Hematopoietic multipotent progenitor cell treated with erythropoietin and hydrocortisone succinate and interleukin-3 and kit ligand, for 8 days (in vitro differentiated cells): ENCODE measurements at regions not wholly inside any gene's neighbourhood (a gene's known extent, or its start where the extent isn't known, plus 50 kb on each side); places are given as distances from the start of the nearest gene placed in this dataset.
A peak's percentile ranks its signal among the peaks of the same experiment; 100 is the strongest.

ENCODE experiments used
- DNase-seq: peaks from one replicate; pipeline ENCODE4 v3.0.0-alpha.2; 2015

GRCh38 chr10:118246332-118247295 is 95.5 kb downstream of the FAM204A start:
- DNase-seq, result no peak

DNA sequence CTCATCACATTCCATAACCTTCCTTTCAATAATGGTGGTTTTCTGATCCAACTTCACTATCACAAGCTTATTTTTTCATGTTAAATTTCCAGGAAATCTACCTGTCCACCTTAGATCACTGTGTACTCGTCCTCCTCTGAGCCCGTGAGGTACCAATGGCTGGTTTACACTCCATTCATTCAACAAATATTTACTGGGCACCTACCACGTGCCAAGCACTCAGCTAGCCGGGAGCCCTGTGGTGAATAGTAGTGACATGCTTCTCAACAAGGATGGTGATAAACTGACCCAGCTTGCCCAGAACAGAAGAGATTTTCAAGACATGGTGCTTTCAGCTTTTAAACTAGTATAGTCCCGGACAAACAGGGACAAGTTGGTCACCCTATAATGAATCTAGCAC is 98.2 kb downstream of the FAM204A start:
- DNase-seq, result no peak

DNA sequence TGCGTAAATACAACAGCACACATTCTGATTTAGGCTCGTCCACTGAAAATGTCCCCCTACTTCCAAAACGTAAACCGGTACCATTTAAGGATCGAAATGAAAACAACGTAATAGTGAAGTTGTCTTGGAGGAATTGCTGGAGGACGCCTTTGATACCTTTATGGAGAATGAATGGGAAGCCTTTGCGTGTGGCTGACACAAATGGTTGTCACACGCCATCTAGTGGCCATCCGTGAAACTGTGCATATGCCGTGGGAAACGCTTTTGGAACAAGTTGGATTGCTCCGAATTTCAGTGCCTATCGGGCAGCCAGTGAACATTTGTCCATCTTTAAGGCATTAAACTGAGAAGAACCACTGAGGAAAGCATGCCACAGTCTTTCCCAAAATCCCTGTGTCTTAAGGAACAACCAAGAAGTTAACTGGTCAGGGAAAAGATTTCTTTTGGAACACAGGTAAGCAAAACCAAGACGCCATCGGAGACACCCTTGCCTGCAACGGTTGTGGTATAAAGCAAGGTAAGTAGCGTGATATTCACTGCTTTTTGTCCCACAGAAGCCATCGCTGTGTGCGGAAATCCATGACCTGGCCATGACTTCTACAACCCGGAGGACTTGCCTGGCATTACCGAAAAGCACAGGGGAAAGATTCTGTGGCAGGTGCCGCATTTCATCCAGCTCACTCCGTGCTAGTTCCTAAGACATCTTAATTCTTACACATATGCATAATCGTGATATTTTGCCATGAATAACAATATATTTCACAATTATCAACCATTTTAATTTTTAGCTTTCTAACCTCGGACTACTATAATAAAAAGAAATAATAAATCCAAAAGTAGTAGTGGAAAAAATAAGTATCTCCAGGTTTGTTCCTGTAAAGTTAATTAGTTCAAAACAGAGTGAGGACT is 100.6 kb downstream of the FAM204A start:
- peak; percentile 68 for DNase-seq

GRCh38 chr10:118239236-118239630 is 102.9 kb downstream of the FAM204A start:
- no peak for DNase-seq

DNA sequence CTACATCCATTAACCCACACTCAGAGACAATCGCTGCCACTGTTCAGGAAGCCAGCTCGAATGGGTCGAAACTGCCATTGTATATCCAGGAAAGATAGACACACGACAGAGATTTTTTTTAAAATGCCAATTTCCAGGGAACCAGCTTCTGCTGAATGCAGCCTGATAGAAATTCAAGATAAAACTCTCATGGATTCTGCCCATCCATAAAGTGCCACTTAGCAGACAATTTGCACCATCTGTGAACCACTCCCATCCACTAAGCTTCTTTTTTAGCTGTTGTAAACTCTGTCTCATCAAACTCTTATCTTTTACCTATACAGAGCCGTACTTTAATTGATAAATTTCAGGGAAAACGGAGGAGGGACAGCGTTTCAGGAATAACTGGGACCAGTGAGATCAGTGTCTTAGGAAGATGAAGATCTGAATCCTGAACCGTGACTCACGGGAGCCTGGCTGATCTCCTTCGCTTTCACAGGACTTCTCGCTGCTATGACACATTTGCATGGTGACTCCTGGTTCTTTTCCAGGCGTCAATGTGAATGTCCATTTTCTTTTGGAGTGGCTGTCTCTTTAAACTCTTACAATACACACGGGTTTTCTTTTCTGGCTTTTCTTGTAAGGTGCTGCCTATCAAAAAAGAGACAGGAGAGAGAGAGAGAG is 103.4 kb downstream of the FAM204A start:
- no peak for DNase-seq

- no peak for DNase-seq
These were observed 104.2 kb downstream of the FAM204A start for GRCh38 chr10:118237930-118238329.

GRCh38 chr10:118234683-118235082 is 107.4 kb downstream of the FAM204A start:
- no peak for DNase-seq

- DNase-seq, result no peak
These were observed 121.7 kb downstream of the FAM204A start for GRCh38 chr10:118220346-118220850.

DNA sequence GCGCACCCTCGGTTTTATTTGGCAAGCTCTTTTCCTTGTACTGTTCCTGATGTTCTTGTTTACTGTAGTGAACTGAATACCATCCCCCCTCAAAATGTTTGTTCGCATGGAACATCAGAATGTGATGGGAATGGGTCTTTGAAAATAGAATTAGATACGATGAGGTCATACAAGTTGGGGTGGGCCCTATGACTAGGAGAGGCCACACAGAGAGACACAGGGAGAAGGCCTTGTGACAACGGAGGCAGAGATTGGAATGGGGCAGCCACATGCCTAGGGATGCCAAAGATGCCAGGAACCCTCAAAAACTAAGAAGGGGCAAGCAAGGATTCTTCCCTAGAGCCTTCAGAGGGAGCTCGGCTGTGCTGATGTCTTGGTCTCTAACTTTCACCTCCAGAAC is 123.6 kb downstream of the FAM204A start:
- DNase-seq, result no peak

DNA sequence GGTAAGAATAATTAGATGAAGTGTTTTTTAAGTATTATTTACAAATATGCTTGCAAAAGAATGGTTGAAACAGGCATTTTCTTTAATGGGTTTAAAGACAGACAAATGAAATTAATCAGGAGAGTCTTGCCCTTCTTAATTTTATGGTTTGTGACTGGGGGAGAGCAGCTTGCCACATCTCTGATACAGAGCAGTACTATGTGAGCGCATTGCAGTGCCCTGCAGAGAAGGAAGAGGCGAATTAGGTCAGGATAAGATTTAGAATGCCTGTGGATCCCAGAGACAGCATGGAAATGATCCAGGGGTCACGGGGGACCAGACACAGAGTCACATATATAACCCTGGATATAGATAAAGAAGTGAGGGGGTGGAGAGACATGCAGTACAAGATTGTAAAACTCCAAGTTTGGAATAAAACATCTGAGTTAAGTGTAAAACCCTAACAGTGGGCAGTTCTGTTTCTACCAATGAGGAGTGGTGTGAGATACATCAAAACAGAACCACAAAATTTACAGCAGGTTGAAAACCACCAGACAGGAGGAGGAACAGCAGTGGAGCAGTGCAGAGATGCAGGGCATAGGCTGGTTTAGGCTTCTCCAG is 125.5 kb downstream of the FAM204A start:
- DNase-seq, result no peak

- DNase-seq, result no peak
These were observed 126.1 kb downstream of the FAM204A start for GRCh38 chr10:118216020-118216419.

DNA sequence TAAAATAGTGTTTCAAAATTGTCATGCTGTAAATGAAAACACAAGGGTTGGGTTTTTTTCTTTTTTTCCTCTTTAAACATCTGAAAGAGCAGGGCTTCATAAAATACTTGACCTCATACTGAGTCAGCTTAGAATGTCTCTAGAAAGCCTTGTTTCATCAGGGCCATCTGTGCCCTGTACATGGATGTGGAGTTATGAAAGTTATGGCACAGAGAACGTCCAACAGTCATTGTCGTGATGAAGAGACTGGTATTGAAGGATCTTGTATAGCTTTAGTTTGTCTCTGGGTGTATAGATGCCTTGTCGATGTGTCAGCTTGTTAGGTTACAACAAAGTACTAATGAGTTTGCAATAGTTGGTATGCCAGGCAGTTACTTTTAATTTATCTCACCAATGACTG is 127.3 kb downstream of the FAM204A start:
- DNase-seq, result no peak

GRCh38 chr10:118213436-118213835 is 128.7 kb downstream of the FAM204A start:
- no peak for DNase-seq

- no peak for DNase-seq
These were observed 131.8 kb downstream of the FAM204A start for GRCh38 chr10:118210276-118210675.

GRCh38 chr10:118209215-118209614 is 132.9 kb downstream of the FAM204A start:
- DNase-seq, result no peak

DNA sequence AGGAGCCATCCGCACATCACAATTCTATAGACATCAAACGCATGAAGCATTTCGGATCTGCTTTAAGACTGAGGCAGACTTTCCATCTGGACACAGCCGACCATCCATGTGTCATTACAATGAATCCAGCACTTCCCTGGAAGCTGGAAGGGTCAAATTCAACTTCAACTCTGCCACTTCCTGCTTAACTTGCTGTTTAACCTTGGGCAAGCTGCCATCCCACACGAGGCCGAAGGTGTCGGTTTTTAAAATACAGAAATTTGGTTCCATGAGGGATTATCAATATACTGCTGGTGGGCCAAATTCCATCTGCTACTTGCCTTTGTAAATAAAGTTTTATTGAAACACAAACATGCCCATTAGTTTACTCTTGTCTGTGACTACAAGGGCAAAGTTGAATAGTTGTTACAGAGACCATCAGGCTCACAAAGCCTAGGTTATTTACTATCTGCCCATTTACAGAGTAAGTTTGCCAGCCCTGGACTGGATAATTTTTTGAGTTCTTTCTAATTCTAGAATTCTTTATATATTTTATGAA is 134.6 kb downstream of the FAM204A start:
- DNase-seq, result no peak

DNA sequence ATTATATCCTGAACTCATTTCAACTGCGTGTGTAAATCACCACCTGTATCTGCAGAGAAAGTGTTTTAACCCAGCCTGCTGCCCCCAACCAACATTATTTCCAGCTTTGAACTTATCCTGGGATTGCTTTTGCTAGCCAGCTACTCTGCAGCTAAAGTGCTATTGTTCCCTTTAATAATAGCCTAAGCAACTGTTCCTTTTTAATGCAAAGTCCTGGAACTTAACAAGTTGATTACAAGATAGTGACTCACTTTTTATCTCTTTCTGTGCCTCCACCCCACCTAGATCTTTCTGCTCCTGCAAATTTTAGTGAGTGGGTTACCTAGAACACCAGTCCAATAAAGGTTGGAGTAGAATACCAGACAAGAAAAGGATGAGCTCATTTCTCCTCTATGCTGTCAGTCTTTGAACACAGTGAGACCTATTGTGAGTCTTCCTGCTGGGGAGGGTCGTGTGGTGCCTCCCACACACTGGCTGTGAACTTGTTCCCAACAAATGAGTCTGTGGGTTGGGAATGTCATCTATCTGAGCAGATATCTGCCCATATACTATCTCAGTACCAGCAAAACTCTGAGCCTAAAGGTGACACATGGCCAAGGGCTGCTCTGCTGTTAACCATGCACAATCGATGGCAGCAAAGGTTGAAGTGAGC is 137.7 kb downstream of the FAM204A start:
- no peak for DNase-seq

- no peak for DNase-seq
These were observed 138.7 kb downstream of the FAM204A start for GRCh38 chr10:118203461-118203860.

GRCh38 chr10:118195729-118196128 is 146.4 kb downstream of the FAM204A start:
- no peak for DNase-seq

GRCh38 chr10:118193642-118194041 is 146.9 kb upstream of the RAB11FIP2 start:
- no peak for DNase-seq

DNA sequence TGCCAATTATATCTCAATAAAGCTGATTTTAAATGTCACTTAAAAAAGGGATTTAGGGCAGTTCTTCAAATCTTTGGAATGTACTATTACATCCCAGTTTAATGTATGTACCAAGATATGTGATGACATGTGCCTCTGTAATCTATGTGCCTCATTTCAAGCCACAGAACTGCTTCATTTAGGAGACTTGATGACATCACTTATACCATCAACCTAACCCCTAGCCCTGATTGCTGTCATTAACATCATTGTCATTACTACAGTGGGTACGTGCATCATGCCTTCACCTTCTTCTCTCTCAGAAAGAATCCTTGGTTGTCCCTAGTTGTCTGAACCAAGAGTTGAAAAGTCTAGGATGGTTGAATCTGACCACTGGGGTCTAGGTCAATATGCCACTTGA is 134.3 kb upstream of the RAB11FIP2 start:
- no peak for DNase-seq

- no peak for DNase-seq
These were observed 128.4 kb upstream of the RAB11FIP2 start for GRCh38 chr10:118175148-118175547.
